ENCODE measurements at regions not wholly inside any gene's neighbourhood (a gene's known extent, or its start where the extent isn't known, plus 50 kb on each side); places are given as distances from the start of the nearest gene placed in this dataset.

DNA sequence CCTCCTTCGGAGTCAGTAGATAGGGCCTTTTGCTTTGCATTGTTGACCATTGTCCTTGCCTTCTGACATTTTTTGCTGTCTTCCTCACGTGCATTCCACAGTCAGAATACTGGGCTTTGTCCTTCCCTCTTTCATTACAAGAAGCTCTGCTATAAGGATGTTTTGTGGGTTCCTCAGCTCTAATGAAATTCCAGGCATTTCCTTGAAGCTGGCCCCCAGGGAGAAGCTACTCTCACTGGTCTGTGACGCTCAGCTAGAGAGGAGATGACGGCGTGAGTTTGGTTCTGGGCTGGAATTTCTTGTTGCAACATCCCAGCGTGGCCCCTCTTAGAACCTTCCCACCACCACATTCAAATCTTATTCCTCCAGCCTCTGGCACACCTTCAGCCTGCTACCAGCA, 210.2 kb downstream of the TJP1 start:
- FAIRE-seq (no peak), DNase-seq (ENCODE audit: low read depth, low spot score) (no peak)
- Histone ChIP-seq H3K4me3 (ENCODE audit: control insufficient read depth in 2 of 3, extremely low read depth in 1 of 3, insufficient read depth in 2 of 3, low read depth in 1 of 3, low read length in 3 of 3) (no peak overlapping the region), H3K27me3 (ENCODE audit: control insufficient read depth, extremely low read depth, insufficient read depth, low read length) (no peaks in the 10 kb centered on the region), H3K9ac (ENCODE audit: control insufficient read depth, extremely low read depth, insufficient read depth, low read length) (no peak overlapping the region), H3K9me1 (ENCODE audit: control insufficient read depth, extremely low read depth, insufficient read depth, low read length) (no peaks in the 10 kb centered on the region), H3K27ac (ENCODE audit: control insufficient read depth, insufficient read depth, low read length) (no peak overlapping the region), H3K4me2 (ENCODE audit: control insufficient read depth, extremely low read depth, insufficient read depth, low read depth, low read length) (no peak overlapping the region), H3K9me3 (ENCODE audit: control insufficient read depth, low read depth, low read length) (no peaks in the 10 kb centered on the region), H3K4me1 (ENCODE audit: control insufficient read depth, extremely low read depth, insufficient read depth, low read length) (no peaks in the 10 kb centered on the region), H2AFZ (ENCODE audit: control insufficient read depth, low read length) (no peak overlapping the region), H3K36me3 (ENCODE audit: control insufficient read depth in 2 of 2, extremely low read depth in 1 of 2, insufficient read depth in 2 of 2, low read length in 2 of 2) (no peaks in the 10 kb centered on the region), H4K20me1 (ENCODE audit: control insufficient read depth, extremely low read depth, insufficient read depth, low read length) (no peaks in the 10 kb centered on the region), H3K79me2 (ENCODE audit: control insufficient read depth, insufficient read depth, low read length) (no peaks in the 10 kb centered on the region)
- TF ChIP-seq EZH2 (IDR thresholded peaks at IDR 0.05; ENCODE audit: low read length), result no peak
- dilution Hi-C loops (cut with MboI; ENCODE audit: extremely low pct_ligation_motif_present, low sequenced_read_pairs), result no loop called here

DNA sequence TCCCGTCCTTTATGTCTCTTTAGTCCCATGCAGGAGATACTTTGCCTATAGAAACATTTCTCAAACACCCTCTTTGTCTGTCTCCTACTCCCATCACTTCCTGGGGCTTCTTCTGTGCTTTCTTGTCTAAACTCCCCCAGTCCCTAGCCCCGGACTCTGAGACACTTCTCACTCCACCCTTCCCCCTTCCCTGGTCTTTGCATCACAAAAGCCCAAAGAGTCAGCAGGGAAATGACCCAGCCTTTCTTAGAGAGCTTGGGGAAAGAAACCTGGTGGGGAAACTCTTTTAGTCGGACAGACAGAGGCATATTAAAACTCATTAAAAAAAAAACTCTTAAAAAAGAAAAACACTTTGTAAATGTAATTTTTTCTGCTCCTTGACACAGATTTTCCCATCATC, 211.2 kb downstream of the TJP1 start:
- dilution Hi-C loops (cut with MboI; ENCODE audit: extremely low pct_ligation_motif_present, low sequenced_read_pairs), result no loop called here
- Histone ChIP-seq H3K79me2 (ENCODE audit: control insufficient read depth, insufficient read depth, low read length) (no peaks in the 10 kb centered on the region), H3K27me3 (ENCODE audit: control insufficient read depth, extremely low read depth, insufficient read depth, low read length) (no peaks in the 10 kb centered on the region), H3K4me3 (ENCODE audit: control insufficient read depth in 2 of 3, extremely low read depth in 1 of 3, insufficient read depth in 2 of 3, low read depth in 1 of 3, low read length in 3 of 3) (no peak overlapping the region), H3K27ac (ENCODE audit: control insufficient read depth, insufficient read depth, low read length) (no peak overlapping the region), H3K9ac (ENCODE audit: control insufficient read depth, extremely low read depth, insufficient read depth, low read length) (no peak overlapping the region), H3K4me2 (ENCODE audit: control insufficient read depth, extremely low read depth, insufficient read depth, low read depth, low read length) (no peak overlapping the region), H3K9me1 (ENCODE audit: control insufficient read depth, extremely low read depth, insufficient read depth, low read length) (no peaks in the 10 kb centered on the region), H2AFZ (ENCODE audit: control insufficient read depth, low read length) (no peak overlapping the region), H3K36me3 (ENCODE audit: control insufficient read depth in 2 of 2, extremely low read depth in 1 of 2, insufficient read depth in 2 of 2, low read length in 2 of 2) (no peaks in the 10 kb centered on the region), H3K4me1 (ENCODE audit: control insufficient read depth, extremely low read depth, insufficient read depth, low read length) (no peaks in the 10 kb centered on the region), H3K9me3 (ENCODE audit: control insufficient read depth, low read depth, low read length) (no peaks in the 10 kb centered on the region), H4K20me1 (ENCODE audit: control insufficient read depth, extremely low read depth, insufficient read depth, low read length) (no peaks in the 10 kb centered on the region)
- DNase-seq (ENCODE audit: low read depth, low spot score) (no peak), FAIRE-seq (no peak)
- no peak for TF ChIP-seq EZH2 (IDR thresholded peaks at IDR 0.05; ENCODE audit: low read length)
- TF ChIP-seq, protein P1, sequence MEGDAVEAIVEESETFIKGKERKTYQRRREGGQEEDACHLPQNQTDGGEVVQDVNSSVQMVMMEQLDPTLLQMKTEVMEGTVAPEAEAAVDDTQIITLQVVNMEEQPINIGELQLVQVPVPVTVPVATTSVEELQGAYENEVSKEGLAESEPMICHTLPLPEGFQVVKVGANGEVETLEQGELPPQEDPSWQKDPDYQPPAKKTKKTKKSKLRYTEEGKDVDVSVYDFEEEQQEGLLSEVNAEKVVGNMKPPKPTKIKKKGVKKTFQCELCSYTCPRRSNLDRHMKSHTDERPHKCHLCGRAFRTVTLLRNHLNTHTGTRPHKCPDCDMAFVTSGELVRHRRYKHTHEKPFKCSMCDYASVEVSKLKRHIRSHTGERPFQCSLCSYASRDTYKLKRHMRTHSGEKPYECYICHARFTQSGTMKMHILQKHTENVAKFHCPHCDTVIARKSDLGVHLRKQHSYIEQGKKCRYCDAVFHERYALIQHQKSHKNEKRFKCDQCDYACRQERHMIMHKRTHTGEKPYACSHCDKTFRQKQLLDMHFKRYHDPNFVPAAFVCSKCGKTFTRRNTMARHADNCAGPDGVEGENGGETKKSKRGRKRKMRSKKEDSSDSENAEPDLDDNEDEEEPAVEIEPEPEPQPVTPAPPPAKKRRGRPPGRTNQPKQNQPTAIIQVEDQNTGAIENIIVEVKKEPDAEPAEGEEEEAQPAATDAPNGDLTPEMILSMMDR (optimal IDR thresholded peaks at IDR 0.05 in 1 of 3, IDR thresholded peaks at IDR 0.05 in 1 of 3, conservative IDR thresholded peaks at IDR 0.05 in 1 of 3; ENCODE audit: extremely low read depth in 1 of 3, insufficient read depth in 2 of 3, low read length in 3 of 3), result no peak

DNA sequence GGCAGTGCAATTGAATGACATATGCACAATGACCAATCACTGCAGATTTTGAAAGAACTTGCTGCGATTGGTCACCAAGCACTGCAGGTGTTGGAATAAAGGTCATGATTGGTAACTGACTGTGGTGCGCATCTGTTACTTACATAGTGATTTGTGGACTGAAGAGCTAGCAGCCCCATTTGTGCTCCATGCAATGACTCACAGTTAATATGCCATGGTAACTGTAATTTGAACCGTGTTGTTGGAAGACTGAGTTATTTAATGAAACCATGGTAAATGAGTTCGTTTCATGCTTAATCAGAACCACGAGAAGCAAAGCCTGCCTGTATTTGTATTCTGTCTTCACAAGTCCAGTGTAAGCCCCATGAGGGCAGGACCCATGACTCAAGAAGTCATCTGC, 220.5 kb downstream of the TJP1 start:
- Histone ChIP-seq H2AFZ (ENCODE audit: control insufficient read depth, low read length) (no peak overlapping the region), H3K27me3 (ENCODE audit: control insufficient read depth, extremely low read depth, insufficient read depth, low read length) (no peaks in the 10 kb centered on the region), H3K4me2 (ENCODE audit: control insufficient read depth, extremely low read depth, insufficient read depth, low read depth, low read length) (no peak overlapping the region), H3K4me1 (ENCODE audit: control insufficient read depth, extremely low read depth, insufficient read depth, low read length) (no peaks in the 10 kb centered on the region), H4K20me1 (ENCODE audit: control insufficient read depth, extremely low read depth, insufficient read depth, low read length) (no peaks in the 10 kb centered on the region), H3K9me1 (ENCODE audit: control insufficient read depth, extremely low read depth, insufficient read depth, low read length) (no peaks in the 10 kb centered on the region), H3K27ac (ENCODE audit: control insufficient read depth, insufficient read depth, low read length) (no peak overlapping the region), H3K36me3 (ENCODE audit: control insufficient read depth in 2 of 2, extremely low read depth in 1 of 2, insufficient read depth in 2 of 2, low read length in 2 of 2) (no peaks in the 10 kb centered on the region), H3K9me3 (ENCODE audit: control insufficient read depth, low read depth, low read length) (no peaks in the 10 kb centered on the region), H3K79me2 (ENCODE audit: control insufficient read depth, insufficient read depth, low read length) (no peaks in the 10 kb centered on the region), H3K9ac (ENCODE audit: control insufficient read depth, extremely low read depth, insufficient read depth, low read length) (no peak overlapping the region), H3K4me3 (ENCODE audit: control insufficient read depth in 2 of 3, extremely low read depth in 1 of 3, insufficient read depth in 2 of 3, low read depth in 1 of 3, low read length in 3 of 3) (no peak overlapping the region)
- dilution Hi-C loops (cut with MboI; ENCODE audit: extremely low pct_ligation_motif_present, low sequenced_read_pairs), result no loop called here
- TF ChIP-seq EZH2 (IDR thresholded peaks at IDR 0.05; ENCODE audit: low read length), result no peak
- TF ChIP-seq, protein P1 (optimal IDR thresholded peaks at IDR 0.05 in 1 of 3, IDR thresholded peaks at IDR 0.05 in 1 of 3, conservative IDR thresholded peaks at IDR 0.05 in 1 of 3; ENCODE audit: extremely low read depth in 1 of 3, insufficient read depth in 2 of 3, low read length in 3 of 3), result no peak
- FAIRE-seq (no peak), DNase-seq (ENCODE audit: low read depth, low spot score) (no peak)
